HFFc6 (cell line): ENCODE measurements at regions not wholly inside any gene's neighbourhood (a gene's known extent, or its start where the extent isn't known, plus 50 kb on each side); places are given as distances from the start of the nearest gene placed in this dataset.
"Not testable (repeated sequence)": the region's sequence is repeated elsewhere in the genome, so short reads cannot be mapped to it uniquely, and the experiment has no call there.

Experiments used
- DNase-seq: peaks from one replicate; pipeline ENCODE4 v3.0.0-alpha.2; 2018
- H3K27ac Mint-ChIP-seq: 2 replicates; pipeline ENCODE4 v1.8.0; 2020; ENCODE audit warnings: mild to moderate bottlenecking, mixed read lengths
- H3K27me3 Mint-ChIP-seq: 2 replicates; pipeline ENCODE4 v1.8.0; 2021; ENCODE audit warnings: mild to moderate bottlenecking, moderate library complexity, mixed read lengths; ENCODE audit not compliant: insufficient read depth
- H3K36me3 Mint-ChIP-seq: 2 replicates; pipeline ENCODE4 v1.8.0; 2021; ENCODE audit warnings: low read depth, mixed read lengths
- H3K4me1 Mint-ChIP-seq: 2 replicates; pipeline ENCODE4 v1.8.0; 2020; ENCODE audit warnings: low read depth, mixed read lengths
- H3K4me3 Mint-ChIP-seq: 2 replicates; pipeline ENCODE4 v1.8.0; 2020; ENCODE audit warnings: mild to moderate bottlenecking, moderate library complexity, mixed read lengths
- H3K9me3 Mint-ChIP-seq: 2 replicates; pipeline ENCODE4 v1.8.0; 2020; ENCODE audit warnings: mild to moderate bottlenecking, mixed read lengths
- TF ChIP-seq, protein P1 (sequence below): fragments of 200-600 bp; sonication (generic); IDR thresholded peaks from 2 replicates; pipeline ENCODE4 v1.5.0; 2021; ENCODE audit warnings: antibody characterized with exemption, mild to moderate bottlenecking

GRCh38 chr2:67158718-67159117 is 238.4 kb upstream of the ETAA1 start:
- TF ChIP-seq, protein P1, sequence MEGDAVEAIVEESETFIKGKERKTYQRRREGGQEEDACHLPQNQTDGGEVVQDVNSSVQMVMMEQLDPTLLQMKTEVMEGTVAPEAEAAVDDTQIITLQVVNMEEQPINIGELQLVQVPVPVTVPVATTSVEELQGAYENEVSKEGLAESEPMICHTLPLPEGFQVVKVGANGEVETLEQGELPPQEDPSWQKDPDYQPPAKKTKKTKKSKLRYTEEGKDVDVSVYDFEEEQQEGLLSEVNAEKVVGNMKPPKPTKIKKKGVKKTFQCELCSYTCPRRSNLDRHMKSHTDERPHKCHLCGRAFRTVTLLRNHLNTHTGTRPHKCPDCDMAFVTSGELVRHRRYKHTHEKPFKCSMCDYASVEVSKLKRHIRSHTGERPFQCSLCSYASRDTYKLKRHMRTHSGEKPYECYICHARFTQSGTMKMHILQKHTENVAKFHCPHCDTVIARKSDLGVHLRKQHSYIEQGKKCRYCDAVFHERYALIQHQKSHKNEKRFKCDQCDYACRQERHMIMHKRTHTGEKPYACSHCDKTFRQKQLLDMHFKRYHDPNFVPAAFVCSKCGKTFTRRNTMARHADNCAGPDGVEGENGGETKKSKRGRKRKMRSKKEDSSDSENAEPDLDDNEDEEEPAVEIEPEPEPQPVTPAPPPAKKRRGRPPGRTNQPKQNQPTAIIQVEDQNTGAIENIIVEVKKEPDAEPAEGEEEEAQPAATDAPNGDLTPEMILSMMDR, result no peak
- Mint-ChIP-seq H3K27me3 (no peaks in the 10 kb centered on the region; the same call in 1 of the 2 replicates), H3K27ac (no peak overlapping the region; the same call in 1 of the 2 replicates), H3K36me3 (no peaks in the 10 kb centered on the region), H3K9me3 (no peaks in the 10 kb centered on the region), H3K4me1 (peaks cover 33% of the 10 kb centered on the region), H3K4me3 (no peak overlapping the region)
- no peak for DNase-seq

DNA sequence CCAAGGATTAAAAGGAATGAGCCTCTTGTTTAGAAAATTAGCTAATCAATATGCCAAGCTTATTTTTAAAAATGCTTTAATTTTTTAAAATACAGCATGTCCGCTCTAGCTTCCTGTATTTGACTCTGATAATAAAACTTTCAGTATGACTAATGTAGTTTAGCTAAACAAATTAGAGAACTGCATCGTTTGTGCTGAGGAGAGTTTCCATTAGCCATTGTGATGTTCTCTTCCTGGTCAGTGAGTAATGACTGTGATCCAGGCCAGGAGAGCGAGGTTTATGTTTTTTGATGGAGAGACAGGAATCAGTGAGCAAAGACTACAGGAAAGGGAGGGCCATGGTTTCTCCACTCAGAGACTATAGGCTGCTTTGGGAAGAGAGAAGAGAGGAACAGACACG is 237.2 kb upstream of the ETAA1 start:
- Mint-ChIP-seq H3K27ac (peak overlapping the region; percentile 79), H3K36me3 (no peaks in the 10 kb centered on the region), H3K4me3 (no peak overlapping the region), H3K27me3 (no peaks in the 10 kb centered on the region; the same call in 1 of the 2 replicates), H3K4me1 (peaks cover 33% of the 10 kb centered on the region), H3K9me3 (no peaks in the 10 kb centered on the region)
- TF ChIP-seq, protein P1, result no peak
- DNase-seq, result peak; percentile 66

GRCh38 chr2:67164771-67165522 is 232.2 kb upstream of the ETAA1 start:
- TF ChIP-seq, protein P1, result no peak
- Mint-ChIP-seq H3K36me3 (no peaks in the 10 kb centered on the region), H3K4me1 (peaks cover 31% of the 10 kb centered on the region), H3K27ac (no peak overlapping the region), H3K9me3 (no peaks in the 10 kb centered on the region), H3K4me3 (no peak overlapping the region), H3K27me3 (no peaks in the 10 kb centered on the region; the same call in 1 of the 2 replicates)
- no peak for DNase-seq

DNA sequence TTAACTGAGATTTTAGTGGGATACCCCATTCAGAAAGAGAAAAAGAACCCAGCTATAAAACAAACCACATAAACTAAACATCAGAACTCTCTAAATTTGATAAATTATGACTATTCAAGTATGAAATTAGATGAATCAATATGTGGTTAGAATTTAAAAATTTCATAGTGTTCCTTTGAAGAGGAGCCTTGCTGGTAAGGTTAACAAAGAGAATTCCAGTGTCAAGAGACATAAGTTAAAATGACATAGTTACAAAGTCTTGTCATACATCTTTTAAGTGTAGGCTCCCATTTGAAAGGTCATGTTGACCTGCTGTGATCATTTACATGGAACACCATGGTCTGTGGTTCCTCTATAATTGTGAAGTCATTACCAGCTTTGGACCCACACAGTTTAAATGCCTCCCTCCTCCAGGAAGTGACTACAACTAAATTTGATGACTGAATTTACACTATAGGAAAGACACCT is 231.6 kb upstream of the ETAA1 start:
- no peak for DNase-seq
- H3K27me3 Mint-ChIP-seq, result no peaks in the 10 kb centered on the region; the same call in 1 of the 2 replicates
- no peak overlapping the region for H3K27ac Mint-ChIP-seq
- H3K36me3 Mint-ChIP-seq, result no peaks in the 10 kb centered on the region
- TF ChIP-seq, protein P1, result no peak
- peaks cover 27% of the 10 kb centered on the region for H3K4me1 Mint-ChIP-seq
- H3K9me3 Mint-ChIP-seq, result no peaks in the 10 kb centered on the region
- H3K4me3 Mint-ChIP-seq, result no peak overlapping the region

GRCh38 chr2:67166511-67166910 is 230.6 kb upstream of the ETAA1 start:
- H3K36me3 Mint-ChIP-seq, H3K4me3 Mint-ChIP-seq, H3K27ac Mint-ChIP-seq, DNase-seq, H3K27me3 Mint-ChIP-seq, H3K9me3 Mint-ChIP-seq: not testable (repeated sequence)
- peaks cover 20% of the 10 kb centered on the region for H3K4me1 Mint-ChIP-seq

- H3K9me3 Mint-ChIP-seq, result no peaks in the 10 kb centered on the region
- H3K4me1 Mint-ChIP-seq, result peaks cover 20% of the 10 kb centered on the region
- no peaks in the 10 kb centered on the region; the same call in 1 of the 2 replicates for H3K27me3 Mint-ChIP-seq
- H3K4me3 Mint-ChIP-seq, result no peak overlapping the region
- no peaks in the 10 kb centered on the region for H3K36me3 Mint-ChIP-seq
- peak; percentile 36 for DNase-seq
- H3K27ac Mint-ChIP-seq, result no peak overlapping the region
- TF ChIP-seq, protein P1, result no peak
Observed at GRCh38 chr2:67169417-67170140, 227.6 kb upstream of the ETAA1 start.
